BE2C (cell line): ENCODE measurements at regions not wholly inside any gene's neighbourhood (a gene's known extent, or its start where the extent isn't known, plus 50 kb on each side); places are given as distances from the start of the nearest gene placed in this dataset.
"Not testable (repeated sequence)": the region's sequence is repeated elsewhere in the genome, so short reads cannot be mapped to it uniquely, and the experiment has no call there.

Source experiments
- DNase-seq: peaks from one replicate; pipeline ENCODE4 v3.0.0-alpha.2; 2020
- H3K27me3 ChIP-seq: fragments of 250-450 bp; sonication (Bioruptor Pico); 2 replicates; pipeline ENCODE4 v1.5.1; 2020; ENCODE audit warnings: mild to moderate bottlenecking
- H3K36me3 ChIP-seq: fragments of 250-450 bp; sonication (Bioruptor Pico); 2 replicates; pipeline ENCODE4 v1.5.1; 2020; ENCODE audit warnings: mild to moderate bottlenecking
- H3K4me1 ChIP-seq: fragments of 250-450 bp; sonication (Bioruptor Pico); 2 replicates; pipeline ENCODE4 v1.5.1; 2020
- H3K4me3 ChIP-seq: 2 replicates; pipeline ENCODE4 v1.5.1; 2011; ENCODE audit warnings: low read depth, low read length
- H3K9me3 ChIP-seq: fragments of 250-450 bp; sonication (Bioruptor Pico); 2 replicates; pipeline ENCODE4 v1.5.1; 2020
- TF ChIP-seq, protein P1 (sequence below): IDR thresholded peaks from 2 replicates; pipeline ENCODE4 v1.5.1; 2012; ENCODE audit warnings: mild to moderate bottlenecking, low read depth, low read length

DNA sequence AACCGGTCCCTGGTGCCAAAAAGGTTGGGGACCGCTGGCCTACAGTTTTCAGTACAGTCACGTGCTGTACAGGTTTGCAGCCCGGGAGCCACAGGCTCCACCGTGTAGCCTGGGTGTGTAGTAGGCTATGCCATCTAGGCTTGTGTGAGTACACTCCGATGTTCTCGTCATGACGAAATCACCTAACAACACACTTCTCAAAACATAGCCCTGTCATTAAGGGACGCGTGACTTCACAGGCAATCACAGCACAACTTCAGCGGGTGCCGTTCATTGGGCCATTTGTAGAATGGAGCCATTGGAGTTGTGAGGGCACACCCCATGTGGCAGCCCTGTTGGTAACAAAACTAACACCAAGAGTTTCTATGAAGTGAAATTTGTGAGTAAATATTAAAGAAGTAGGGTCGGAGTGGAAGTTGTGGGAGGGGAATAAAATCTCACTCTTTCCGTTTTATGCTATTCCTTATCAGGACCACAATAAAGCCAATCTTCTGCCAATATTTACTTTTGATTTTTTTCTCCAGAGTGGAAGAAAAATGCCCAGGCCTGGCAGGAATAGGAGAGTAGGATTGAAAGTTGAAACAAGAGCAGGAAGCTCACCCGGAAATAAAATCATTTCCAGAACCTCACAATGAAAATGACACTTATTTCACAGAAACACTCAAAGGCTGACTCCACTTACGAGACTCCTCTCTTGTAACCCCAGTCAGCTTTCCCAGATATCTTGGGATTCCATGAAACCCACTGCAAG lies 63.7 kb upstream of the PTPN1 start:
- TF ChIP-seq, protein P1, sequence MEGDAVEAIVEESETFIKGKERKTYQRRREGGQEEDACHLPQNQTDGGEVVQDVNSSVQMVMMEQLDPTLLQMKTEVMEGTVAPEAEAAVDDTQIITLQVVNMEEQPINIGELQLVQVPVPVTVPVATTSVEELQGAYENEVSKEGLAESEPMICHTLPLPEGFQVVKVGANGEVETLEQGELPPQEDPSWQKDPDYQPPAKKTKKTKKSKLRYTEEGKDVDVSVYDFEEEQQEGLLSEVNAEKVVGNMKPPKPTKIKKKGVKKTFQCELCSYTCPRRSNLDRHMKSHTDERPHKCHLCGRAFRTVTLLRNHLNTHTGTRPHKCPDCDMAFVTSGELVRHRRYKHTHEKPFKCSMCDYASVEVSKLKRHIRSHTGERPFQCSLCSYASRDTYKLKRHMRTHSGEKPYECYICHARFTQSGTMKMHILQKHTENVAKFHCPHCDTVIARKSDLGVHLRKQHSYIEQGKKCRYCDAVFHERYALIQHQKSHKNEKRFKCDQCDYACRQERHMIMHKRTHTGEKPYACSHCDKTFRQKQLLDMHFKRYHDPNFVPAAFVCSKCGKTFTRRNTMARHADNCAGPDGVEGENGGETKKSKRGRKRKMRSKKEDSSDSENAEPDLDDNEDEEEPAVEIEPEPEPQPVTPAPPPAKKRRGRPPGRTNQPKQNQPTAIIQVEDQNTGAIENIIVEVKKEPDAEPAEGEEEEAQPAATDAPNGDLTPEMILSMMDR, result no peak
- Histone ChIP-seq H3K36me3 (no peaks in the 10 kb centered on the region), H3K27me3 (no peaks in the 10 kb centered on the region), H3K4me1 (peaks cover 3% of the 10 kb centered on the region), H3K9me3 (no peaks in the 10 kb centered on the region), H3K4me3 (no peak overlapping the region)
- no peak for DNase-seq

GRCh38 chr20:50447102-50447804 lies 62.9 kb upstream of the PTPN1 start:
- no peaks in the 10 kb centered on the region for H3K9me3 ChIP-seq
- no peak overlapping the region for H3K4me3 ChIP-seq
- TF ChIP-seq, protein P1, result no peak
- DNase-seq, result no peak
- H3K27me3 ChIP-seq, result no peaks in the 10 kb centered on the region
- no peaks in the 10 kb centered on the region for H3K36me3 ChIP-seq
- H3K4me1 ChIP-seq, result no peaks in the 10 kb centered on the region

DNA sequence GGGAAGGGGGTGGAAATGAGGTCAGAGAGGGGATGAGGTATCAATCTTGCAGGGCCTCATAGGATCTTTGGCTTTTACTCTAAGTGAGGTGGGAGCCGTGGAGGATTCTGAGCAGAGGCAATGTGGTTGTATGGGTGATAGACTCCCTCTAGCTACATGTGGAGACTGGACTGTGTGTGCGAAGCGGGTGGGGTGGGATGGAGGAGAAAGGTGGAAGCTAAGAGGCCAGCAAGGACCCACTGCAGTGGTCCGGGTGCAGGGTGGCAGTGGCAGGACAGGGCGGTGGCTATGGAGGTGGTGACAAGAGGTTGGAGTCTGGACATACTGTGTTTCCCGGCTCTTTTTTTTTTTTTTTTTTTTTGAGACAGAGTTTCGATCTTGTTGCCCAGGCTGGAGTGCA lies 62.4 kb upstream of the PTPN1 start:
- no peak for DNase-seq
- Histone ChIP-seq H3K9me3 (no peaks in the 10 kb centered on the region), H3K27me3 (no peaks in the 10 kb centered on the region), H3K36me3 (no peaks in the 10 kb centered on the region), H3K4me3 (no peak overlapping the region), H3K4me1 (no peaks in the 10 kb centered on the region)
- TF ChIP-seq, protein P1, result no peak

- H3K4me1 ChIP-seq, H3K9me3 ChIP-seq, H3K4me3 ChIP-seq, H3K36me3 ChIP-seq, DNase-seq, H3K27me3 ChIP-seq: not testable (repeated sequence)
Observed at GRCh38 chr20:50448625-50449403, 61.4 kb upstream of the PTPN1 start.

GRCh38 chr20:50449738-50450492 lies 60.3 kb upstream of the PTPN1 start:
- Histone ChIP-seq H3K36me3 (no peaks in the 10 kb centered on the region), H3K27me3 (no peaks in the 10 kb centered on the region), H3K4me3 (no peak overlapping the region), H3K9me3 (no peaks in the 10 kb centered on the region), H3K4me1 (no peaks in the 10 kb centered on the region)
- DNase-seq, result peak; percentile 23
- TF ChIP-seq, protein P1, result no peak

DNA sequence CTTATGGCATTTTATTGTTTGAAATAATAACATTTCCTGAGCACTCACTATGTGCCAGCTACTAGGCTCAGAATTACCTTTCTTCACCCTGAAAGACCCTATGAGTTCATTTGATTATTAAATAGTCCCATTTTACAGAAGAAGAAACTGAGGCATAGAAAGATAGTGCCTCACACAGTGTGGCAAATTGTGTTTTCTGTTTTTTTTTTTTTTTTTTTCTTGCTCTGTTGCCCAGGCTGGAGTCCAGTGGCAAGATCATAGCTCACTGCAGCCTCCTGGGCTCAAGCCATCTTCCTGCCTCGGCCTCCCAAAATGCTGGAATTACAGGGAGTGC lies 59.7 kb upstream of the PTPN1 start:
- no peaks in the 10 kb centered on the region for H3K36me3 ChIP-seq
- no peaks in the 10 kb centered on the region for H3K4me1 ChIP-seq
- no peaks in the 10 kb centered on the region for H3K9me3 ChIP-seq
- no peaks in the 10 kb centered on the region for H3K27me3 ChIP-seq
- TF ChIP-seq, protein P1, result no peak
- no peak overlapping the region for H3K4me3 ChIP-seq
- DNase-seq, result no peak
